ENCODE measurements at regions not wholly inside any gene's neighbourhood (a gene's known extent, or its start where the extent isn't known, plus 50 kb on each side); places are given as distances from the start of the nearest gene placed in this dataset.

GRCh38 chr14:85413836-85414526 lies 116.0 kb upstream of the FLRT2 start:
- DNase-seq (no peak), ATAC-seq (no peak)
- intact Hi-C loops (cut with DNase I) = loop anchor here in 1 of 2 donors (2.0 kb wide), 1 partner anchor 115 kb away; no protein-coding TSS in a partner anchor

GRCh38 chr14:85415015-85415712 lies 114.8 kb upstream of the FLRT2 start:
- peak; percentile 65 for DNase-seq
- intact Hi-C loops (cut with DNase I) = loop anchor here in 1 of 2 donors (2.0 kb wide), 1 partner anchor 114 kb away; no protein-coding TSS in a partner anchor
- peak; percentile 93 to 100 for ATAC-seq

GRCh38 chr14:85416771-85417170 lies 113.2 kb upstream of the FLRT2 start:
- DNase-seq = no peak
- peak in 1 of 2 donors; percentile 42 for ATAC-seq
- intact Hi-C loops (cut with DNase I) = no loop called here

- intact Hi-C loops (cut with DNase I) = no loop called here
- ATAC-seq (no peak), DNase-seq (no peak)
These were observed 112.5 kb upstream of the FLRT2 start for GRCh38 chr14:85417396-85417795.

GRCh38 chr14:85418721-85419120 lies 111.2 kb upstream of the FLRT2 start:
- no peak for ATAC-seq
- DNase-seq = no peak
- intact Hi-C loops (cut with DNase I) = no loop called here

- intact Hi-C loops (cut with DNase I) = no loop called here
- ATAC-seq = no peak
These were observed 109.7 kb upstream of the FLRT2 start for GRCh38 chr14:85420278-85420677.

GRCh38 chr14:85420707-85421106 lies 109.2 kb upstream of the FLRT2 start:
- intact Hi-C loops (cut with DNase I) = no loop called here
- no peak for ATAC-seq
- no peak for DNase-seq

More at GRCh38 chr14:85420278-85420677, 109.7 kb upstream of the FLRT2 start:
- DNase-seq = no peak

GRCh38 chr14:85421186-85421877 lies 108.6 kb upstream of the FLRT2 start:
- intact Hi-C loops (cut with DNase I) = no loop called here
- DNase-seq = no peak
- peak in 1 of 2 donors; percentile 44 for ATAC-seq

- no peak for ATAC-seq
- intact Hi-C loops (cut with DNase I) = no loop called here
These were observed 106.1 kb upstream of the FLRT2 start for GRCh38 chr14:85423889-85424288.

GRCh38 chr14:85425507-85425906 lies 104.4 kb upstream of the FLRT2 start:
- no peak for DNase-seq
- intact Hi-C loops (cut with DNase I) = no loop called here
- ATAC-seq = no peak

More at GRCh38 chr14:85423889-85424288, 106.1 kb upstream of the FLRT2 start:
- DNase-seq = no peak

- DNase-seq (no peak), ATAC-seq (peak in 1 of 2 donors; percentile 58)
- intact Hi-C loops (cut with DNase I) = no loop called here
These were observed 103.6 kb upstream of the FLRT2 start for GRCh38 chr14:85426068-85426935.

GRCh38 chr14:85428926-85429325 lies 101.0 kb upstream of the FLRT2 start:
- DNase-seq (no peak), ATAC-seq (no peak)
- intact Hi-C loops (cut with DNase I) = no loop called here

- DNase-seq (no peak), ATAC-seq (peak in 1 of 2 donors; percentile 91)
- intact Hi-C loops (cut with DNase I) = no loop called here
These were observed 92.8 kb upstream of the FLRT2 start for GRCh38 chr14:85437148-85437547.

GRCh38 chr14:85438001-85438400 lies 91.9 kb upstream of the FLRT2 start:
- intact Hi-C loops (cut with DNase I) = no loop called here
- ATAC-seq = no peak

GRCh38 chr14:85438481-85438942 lies 91.4 kb upstream of the FLRT2 start:
- ATAC-seq (no peak), DNase-seq (no peak)
- intact Hi-C loops (cut with DNase I) = no loop called here

More at GRCh38 chr14:85438001-85438400, 91.9 kb upstream of the FLRT2 start:
- DNase-seq = no peak

GRCh38 chr14:85439696-85440328 lies 90.1 kb upstream of the FLRT2 start:
- ATAC-seq = peak; percentile 71 to 87
- no peak for DNase-seq
- intact Hi-C loops (cut with DNase I) = no loop called here

- no peak for ATAC-seq
- intact Hi-C loops (cut with DNase I) = no loop called here
- DNase-seq = no peak
These were observed 87.9 kb upstream of the FLRT2 start for GRCh38 chr14:85441909-85442643.

- ATAC-seq (no peak), DNase-seq (no peak)
- intact Hi-C loops (cut with DNase I) = no loop called here
These were observed 86.9 kb upstream of the FLRT2 start for GRCh38 chr14:85442996-85443395.

Measured in left cardiac atrium (tissue), 4 donors.